ENCODE measurements at regions not wholly inside any gene's neighbourhood (a gene's known extent, or its start where the extent isn't known, plus 50 kb on each side); places are given as distances from the start of the nearest gene placed in this dataset.

DNA sequence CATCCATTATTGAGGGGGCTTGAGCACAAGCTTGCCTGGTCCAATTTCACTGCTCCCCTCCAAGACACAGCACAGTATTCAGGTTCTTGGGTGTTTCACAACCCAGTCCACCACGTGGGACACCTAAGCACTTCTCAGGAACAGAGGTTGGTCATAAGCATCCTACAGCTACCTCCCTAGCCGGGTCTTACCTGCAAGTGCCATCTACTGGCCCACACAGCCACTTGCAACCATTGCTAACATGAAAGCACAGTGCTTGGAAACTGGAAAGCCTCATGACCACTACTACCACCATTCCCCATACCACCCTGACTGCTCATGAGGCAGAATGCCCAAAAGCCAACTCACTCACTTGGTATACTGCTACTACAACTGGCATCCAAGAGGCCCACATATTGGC is 105.7 kb upstream of the RPRM start:
- no peak for TF ChIP-seq NFE2L1 (CRISPR knock-in tag; IDR thresholded peaks at IDR 0.05; ENCODE audit: borderline replicate concordance)
- no peak for TF ChIP-seq MTA3 (CRISPR knock-in tag; IDR thresholded peaks at IDR 0.05)
